NCI-H2196 treated with DMSO at 0.1 percent for 48 hours (cell line): ENCODE measurements at regions not wholly inside any gene's neighbourhood (a gene's known extent, or its start where the extent isn't known, plus 50 kb on each side); places are given as distances from the start of the nearest gene placed in this dataset.
A peak's percentile ranks its signal among the peaks of the same experiment; 100 is the strongest.

Experiments
- DNase-seq: peaks from one replicate; lab custom pipeline; 2025; ENCODE audit not compliant: unreplicated experiment; lab: John Stamatoyannopoulos, UW

DNA sequence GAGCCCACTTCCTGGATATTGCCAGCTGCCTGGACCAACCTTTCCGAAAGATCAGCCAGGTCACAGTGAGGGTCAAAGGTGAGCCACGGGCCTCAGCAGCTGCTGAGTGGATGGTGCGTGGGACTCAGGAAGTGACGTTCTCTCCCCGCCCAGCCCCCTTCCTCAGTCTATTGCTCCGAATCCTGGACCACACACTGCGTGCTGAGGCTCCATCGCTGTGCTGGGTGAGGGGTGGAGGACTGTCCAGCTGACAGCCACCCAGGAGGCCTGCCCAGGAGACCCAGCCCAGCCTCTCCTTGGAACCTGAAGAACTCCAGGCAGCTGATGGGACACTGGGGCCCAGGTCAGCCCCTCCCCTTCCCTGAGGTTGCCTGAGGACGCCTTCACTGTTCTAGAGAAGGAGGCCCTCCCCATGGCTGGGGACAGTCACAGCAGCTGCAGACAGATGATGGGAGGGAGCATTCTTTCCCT lies 94.4 kb upstream of the CD93 start:
- no peak for DNase-seq

DNA sequence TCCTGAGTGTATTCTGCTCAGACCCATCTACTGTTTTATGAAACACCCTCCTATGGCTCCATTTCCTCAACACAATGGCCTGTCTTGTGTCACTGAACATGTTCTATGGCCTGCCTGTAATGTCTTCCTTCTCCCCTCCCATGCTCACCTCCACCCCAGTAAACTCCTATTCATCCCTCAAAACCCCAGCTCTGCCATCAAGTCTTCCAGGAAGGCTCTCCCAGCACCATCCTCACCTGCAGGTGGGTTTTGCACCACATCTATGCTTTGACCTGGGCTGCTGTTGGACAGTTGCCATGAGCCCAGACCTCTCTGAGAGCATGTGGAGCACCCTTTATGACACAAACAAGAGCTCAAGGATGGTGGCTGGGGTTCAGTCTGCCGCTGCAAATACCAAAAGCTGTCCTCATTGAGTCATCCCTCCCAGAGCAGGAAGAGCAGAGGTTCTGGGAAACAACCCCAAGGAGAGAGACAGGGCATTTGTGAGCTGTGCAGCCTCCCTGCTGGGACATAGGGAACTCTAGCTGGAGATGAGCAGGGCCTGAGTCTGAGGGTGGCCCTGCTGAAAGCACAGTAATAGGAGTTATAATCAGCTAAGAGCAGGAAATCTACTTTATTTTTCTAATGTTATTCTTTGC lies 93.8 kb upstream of the CD93 start:
- no peak for DNase-seq

DNA sequence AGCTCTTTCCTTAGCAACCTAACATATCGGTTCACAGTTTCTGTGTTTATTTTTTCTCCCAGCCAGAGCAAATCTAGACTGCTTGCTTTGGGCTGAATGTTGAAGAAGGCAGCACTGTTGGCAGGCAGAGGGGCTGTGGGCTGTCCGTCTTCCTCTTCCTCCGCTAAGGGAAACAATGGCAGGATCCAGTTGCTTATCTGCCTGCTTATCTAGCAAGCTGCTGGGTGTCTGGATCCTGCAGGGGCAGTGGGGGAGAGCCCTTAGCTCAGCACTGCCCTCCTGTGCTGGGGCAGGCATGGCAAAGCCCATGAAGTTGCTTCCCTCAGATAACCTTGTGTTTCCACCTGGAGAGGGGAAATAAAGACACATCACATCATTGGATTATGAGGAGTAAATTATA lies 92.7 kb upstream of the CD93 start:
- DNase-seq = no peak

DNA sequence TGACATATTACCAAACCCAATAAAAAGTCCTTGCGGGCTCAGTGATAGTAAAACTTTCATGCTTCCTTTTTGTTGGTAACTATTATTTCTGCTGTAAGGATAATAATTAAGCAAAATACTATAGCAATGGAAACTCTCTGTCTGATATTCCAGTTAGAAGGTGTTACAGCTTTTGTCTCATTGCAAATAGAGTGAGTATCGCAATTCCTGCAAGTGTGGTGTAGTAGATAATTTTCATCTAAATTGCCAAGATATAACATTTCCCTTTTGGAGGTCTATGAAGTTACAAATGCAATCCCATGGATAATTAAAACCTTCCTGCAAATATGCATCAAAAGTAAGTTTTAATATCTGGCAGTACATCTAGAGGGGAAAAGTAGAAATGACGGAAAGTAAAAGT lies 88.7 kb upstream of the CD93 start:
- no peak for DNase-seq

DNA sequence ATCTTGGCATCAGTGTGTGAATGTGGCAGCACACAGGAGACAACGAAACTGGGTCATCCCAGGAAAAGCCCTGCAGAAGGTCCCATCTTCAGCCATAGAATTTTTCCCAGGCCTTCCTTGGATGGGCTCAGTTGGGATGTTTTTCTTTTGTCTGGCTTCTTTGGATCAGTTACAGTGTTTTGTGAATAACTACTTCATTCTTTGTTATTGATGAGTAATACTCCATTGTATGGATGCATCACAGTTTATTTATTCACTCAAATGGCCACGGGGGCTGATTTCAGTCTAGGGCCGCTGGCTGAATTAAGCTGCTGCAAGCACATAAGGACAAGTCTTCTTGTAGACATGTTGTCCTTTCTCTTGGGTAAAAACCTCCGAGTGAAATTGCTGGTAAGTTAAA lies 81.3 kb upstream of the CD93 start:
- no peak for DNase-seq

DNA sequence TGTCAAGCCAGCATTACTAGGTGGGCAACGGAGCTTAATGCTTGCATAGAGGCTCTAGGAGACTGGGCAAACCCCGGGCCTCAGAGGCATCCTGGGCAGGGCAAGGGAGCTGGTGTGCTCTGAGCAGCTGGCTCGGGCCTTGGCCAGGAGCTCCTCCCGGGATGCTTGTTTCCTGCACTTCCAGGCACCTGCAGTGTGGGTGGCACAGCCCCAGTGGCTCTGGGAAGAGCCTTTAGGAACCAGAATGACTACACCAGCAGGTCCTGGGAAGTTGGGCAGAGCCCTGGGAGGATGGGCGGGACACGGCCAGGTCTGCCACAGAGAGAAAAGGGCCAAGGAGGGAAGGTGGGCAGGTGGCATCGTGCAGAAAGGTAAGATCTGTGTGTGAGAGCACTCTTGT lies 80.4 kb upstream of the CD93 start:
- no peak for DNase-seq

DNA sequence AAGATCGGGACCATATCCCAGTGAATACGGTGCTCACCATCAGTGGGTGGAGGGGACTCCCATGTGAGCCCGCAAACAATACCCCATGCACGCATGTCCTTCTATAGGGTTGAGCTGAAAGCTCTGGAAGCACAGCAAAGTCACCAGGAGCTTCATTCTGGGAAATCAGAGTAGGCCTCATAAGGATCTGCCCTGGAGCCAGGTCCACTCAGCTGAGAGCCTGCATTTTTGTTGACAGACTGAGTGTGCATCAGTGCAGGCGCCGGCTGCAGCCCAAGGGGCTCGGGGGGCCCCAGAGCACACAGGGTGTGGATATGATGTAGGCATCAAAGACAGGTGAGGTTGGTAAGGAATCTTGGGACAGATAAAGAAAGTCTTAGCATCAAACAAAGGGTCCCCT lies 79.8 kb upstream of the CD93 start:
- DNase-seq = no peak

DNA sequence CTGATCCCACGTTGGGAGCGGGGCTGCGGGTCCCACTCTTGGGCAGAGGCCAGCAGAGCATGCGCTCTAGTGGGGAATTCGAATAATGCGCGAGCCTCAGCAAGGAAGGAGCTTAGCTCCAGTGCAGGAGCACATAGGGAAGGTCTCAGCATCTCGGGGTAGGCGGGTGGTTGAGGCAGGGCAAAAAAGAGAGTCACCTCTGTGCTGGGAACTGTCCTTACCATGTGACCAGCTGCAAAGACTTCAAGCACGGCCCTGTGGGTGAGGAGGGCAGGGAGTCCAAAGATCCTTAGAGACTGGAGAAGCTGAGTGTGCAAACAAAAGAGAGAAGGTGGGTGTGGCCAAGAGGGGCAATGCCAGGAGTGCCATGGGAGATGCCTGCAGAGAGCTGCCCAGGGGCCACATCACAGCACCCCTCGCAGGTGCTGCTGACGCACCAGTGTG lies 79.2 kb upstream of the CD93 start:
- DNase-seq = no peak

DNA sequence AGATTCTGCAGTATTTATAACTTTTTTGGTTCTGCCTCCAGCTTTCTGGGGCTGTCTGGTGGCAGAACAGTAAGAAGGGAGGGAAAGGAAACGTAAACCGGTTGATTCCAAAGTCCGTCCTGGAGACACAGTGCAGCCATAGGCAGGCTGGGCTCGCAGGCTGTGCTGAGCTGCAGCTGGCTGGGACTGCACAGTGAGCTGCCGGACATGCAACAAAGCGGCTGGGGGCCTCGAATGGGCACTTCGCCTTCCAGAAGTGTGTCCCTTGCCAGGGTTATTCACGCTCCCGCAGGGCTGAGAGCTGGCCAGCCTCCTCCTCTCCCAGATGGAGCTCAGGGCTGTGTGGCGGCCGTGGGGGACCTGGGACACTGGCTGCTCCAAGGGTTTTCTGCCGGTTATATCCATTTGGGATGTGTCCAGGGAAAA lies 78.1 kb upstream of the CD93 start:
- DNase-seq = no peak

DNA sequence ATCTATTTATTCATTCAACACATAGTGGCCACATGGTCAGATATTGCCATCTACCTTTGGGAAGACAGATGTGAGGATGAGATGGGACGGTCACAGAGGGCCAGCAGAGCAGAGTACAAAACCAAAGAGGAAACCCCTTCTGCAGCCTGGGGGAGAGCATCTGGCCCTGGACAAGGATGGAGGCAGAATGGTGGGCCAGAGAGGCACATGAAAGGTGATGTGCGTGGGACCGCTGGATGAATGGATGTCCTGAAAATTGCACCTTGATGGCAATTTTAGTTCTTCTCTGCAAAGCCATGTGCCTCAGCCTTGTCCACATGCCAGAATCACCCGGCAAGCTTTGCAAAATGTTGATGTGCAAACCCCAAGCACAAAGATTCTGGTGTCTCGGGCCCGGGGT lies 77.4 kb upstream of the CD93 start:
- DNase-seq = no peak

DNA sequence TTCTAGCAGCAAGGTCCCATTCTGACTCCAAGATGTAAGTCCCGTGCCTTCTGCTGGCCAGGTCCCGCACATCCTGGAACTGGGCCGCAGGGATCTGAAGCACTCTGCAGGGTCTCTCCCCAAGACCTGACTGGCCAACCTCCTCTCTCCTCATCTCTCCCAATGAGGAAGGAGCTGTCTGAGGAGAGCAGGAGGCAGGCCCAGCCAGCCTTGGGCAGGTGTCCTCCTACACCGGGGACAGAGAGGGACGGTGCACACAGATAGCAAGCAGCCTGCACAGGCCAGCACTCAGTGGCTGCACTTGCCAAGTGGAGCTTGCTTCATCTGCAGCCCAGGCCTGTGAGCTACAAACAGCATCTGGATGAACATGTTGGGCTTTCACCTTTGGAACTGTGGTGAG lies 76.8 kb upstream of the CD93 start:
- no peak for DNase-seq

DNA sequence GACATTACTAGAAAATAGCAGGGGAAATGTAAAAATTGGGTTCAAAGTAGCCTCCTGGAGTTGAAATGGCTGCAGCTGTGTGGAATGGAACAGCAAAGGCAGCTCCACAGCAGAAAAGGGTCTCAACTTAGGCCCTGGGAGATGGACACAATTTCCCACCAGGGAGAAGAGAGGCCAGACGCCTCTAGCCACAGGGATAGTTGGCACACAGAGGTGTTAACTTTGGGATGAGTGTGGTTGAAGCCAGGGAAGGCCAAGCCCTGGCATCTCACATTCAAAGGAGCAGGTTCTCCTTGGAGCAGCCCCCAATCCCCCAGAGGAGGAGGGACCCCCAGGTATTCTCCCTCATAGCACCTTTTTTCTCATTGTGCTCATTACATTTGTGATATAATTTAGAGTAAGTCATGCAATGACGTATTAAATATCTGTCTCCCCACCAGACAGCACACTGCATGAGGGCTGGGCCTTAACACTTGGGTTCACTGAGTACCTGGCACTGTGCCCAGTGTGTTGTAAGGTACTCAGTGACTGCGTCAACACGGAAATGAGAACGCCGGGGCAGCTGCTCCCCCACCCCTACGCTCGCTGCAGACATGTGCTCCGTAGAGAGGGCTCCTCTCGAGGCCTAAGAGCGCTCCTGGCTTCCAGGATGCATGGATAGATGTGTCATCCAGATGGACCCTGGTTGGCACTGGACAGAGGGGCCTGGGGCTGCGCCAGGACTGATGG lies 76.0 kb upstream of the CD93 start:
- DNase-seq = peak; percentile 82

DNA sequence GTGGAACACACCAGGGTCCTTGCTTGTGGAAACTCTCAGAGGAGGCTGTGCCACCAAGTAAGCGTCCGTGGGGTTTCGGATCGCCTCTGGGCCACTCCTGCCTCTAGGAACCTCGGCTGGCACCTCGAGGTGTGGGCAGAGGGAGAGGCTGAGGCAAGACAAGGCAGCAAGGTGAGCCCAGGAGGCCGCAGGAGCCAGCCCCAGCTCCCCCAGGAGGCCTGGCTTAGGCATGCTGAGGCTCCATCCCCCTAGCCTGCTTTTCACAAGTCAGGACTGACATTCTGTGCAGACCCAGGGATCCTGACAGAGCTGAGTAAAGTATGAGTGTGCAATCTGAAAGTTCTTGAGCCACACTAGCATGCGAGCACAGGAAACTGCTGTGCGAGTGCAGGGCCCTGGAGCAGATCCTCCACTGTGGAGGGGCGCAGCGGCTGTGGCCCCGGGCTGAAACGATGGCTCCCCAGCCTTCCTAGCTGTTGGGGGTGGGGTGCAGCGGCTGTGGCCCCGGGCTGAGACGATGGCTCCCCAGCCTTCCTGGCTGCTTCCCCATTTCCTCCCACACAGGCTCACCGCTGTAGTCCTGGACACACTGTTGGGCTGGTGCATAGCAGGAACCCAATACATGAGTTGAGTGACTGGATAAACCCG lies 75.2 kb upstream of the CD93 start:
- DNase-seq = no peak

DNA sequence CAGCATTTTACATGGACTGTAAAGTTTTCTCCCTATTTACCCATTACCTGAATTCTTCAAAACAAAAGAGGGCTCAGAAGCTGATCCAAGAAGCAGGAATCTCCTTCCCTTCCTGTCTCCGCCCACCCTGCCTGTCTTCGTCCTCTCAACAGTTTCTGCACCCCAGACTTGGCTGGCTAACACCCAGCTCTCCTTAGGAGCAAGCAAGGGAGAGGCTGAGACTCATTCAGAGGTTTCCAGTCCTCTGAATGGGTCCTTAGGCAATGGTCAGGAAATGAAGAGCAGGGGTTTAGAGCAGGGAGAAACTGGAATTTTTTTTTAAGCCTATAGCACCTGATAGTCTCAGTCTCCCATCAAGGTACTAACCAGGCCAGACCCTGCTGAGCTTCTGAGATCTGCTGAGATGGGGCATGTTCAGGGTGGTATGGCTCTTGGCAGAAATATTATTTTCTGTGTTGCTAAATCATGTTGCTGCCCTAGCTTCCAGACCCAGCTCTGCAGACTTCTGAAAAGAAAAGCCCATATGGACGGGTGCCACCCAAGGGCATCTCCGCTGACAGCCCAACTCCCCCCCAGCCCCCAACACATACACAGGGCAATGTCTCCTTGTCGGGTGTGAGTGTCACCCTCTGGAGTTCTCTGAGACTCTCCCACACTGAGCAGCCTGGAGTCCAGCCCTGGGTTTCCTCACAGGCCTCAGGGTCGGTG lies 74.6 kb upstream of the CD93 start:
- DNase-seq = no peak

DNA sequence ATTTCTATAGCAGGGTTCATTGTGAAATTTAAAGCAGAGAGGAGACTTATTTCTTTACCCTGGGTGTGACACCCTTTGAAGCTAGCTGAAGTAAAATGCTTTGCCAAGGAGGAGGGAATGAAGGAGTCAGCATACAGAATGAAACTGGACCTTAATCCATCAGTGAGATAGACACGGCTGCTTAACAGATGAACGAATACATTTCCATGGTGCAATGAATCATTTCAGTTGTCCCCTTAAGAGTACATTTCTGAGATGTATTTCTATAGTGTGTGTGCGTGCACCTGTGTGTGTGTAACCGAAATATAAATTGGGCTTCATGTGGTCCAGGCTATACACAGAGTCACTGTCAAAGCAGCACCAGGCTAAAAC lies 73.8 kb upstream of the CD93 start:
- DNase-seq = no peak

DNA sequence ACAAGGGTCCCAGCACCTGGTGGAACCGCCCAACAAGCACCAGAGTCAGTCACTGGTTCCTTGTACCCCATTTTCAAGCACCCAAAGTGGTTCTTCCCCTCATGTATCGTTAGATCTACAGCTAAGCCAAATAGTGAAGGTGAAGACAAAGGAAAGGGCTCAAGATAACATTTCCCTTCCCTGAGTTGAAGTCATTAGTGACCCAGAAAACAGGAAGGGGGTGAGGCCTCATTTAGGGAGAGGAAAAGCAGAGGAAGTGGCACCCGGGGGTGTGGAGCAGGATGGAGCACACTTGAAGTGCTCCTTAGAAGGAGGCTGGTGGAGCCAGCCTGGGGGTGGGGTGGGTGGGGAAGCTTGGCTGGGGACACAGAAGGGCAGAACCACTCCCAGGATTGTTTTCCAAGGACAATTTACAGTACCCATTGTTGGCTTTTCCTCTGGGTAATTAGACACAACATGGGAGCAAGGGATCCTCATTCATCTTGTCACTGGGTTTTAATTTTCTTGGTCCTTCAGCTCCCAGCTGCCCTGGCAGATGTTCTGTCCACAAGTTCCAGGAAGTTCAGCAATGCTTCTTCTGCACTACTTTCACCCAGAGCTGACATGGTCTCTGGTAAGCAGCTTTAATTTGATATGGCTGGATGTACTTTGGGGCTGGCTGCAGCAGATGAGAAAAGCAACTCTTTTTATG lies 73.3 kb upstream of the CD93 start:
- DNase-seq = no peak

DNA sequence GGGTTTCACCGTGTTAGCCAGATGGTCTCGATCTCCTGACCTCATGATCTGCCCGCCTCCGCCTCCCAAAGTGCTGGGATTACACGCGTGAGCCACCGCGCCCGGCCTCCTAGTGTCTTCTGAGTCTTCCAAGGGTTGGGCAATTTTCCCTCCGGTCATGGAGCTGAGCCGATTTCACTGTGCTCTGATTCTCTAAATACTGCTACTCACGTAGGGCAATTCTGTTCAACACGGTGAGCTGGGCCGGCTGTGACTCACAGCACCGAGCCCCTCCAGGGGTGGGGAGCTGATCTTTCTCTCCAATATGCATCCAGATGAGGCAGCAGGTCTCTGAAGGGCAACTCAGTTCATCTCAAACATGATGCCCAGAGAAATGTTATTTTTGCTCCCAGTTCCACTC lies 71.6 kb upstream of the CD93 start:
- no peak for DNase-seq

DNA sequence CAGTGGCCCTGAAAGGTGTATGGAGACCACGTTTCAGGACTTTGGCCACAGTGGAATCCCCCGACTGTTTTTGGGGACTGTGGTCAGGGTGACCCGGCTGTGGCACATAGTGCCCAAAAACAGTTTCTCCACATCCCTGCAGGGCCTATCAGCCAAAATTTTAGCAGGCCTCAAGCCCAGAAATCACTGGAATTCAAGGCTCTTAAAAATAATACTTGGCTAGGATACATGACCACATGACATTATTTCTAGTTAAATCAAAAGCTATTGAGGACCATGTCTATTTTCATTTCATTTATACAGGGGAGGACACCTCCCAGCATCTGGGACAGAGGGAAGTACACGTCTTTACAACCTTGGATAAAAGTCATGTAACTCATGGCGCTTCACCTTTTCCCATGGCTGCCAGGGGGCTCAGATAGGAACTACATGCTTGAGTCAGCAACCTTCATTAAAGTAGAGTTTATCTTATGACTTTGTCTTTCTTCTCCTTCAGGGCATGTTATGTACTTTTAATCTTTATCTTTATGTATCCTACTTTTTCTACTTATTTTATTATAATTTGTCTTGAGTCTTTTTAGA lies 70.8 kb upstream of the CD93 start:
- DNase-seq = no peak

DNA sequence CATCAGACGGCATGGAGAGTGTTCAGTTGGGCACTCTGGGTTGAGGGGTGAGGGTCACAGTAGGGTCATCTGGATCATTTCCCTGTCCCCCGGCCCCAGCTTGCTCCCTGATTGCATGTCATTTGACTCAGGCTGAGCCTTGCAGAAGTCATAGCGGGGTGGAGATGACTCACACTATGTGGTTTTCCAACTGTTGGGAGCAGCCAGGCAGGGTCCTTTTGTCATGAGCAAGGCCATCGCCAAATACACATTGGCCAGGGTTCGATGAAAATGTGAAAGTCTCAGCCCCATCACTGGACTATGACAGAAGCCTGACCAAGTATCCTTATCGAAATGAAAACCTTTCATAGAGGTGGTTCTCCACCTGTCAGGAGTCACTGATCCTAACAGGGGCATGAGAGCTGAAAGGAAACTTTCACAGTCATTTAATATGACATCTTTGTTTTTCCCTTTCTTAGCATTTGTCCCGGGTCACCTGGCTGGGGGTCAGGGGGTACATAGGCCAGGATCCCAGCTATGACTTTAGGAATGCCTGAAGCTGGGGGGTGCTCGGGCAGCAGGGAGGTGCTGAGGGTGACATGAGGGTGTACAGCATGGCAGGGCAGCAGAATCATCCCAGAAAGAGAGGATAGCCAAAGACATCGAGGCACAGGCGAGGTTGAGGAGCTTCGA lies 70.2 kb upstream of the CD93 start:
- no peak for DNase-seq

DNA sequence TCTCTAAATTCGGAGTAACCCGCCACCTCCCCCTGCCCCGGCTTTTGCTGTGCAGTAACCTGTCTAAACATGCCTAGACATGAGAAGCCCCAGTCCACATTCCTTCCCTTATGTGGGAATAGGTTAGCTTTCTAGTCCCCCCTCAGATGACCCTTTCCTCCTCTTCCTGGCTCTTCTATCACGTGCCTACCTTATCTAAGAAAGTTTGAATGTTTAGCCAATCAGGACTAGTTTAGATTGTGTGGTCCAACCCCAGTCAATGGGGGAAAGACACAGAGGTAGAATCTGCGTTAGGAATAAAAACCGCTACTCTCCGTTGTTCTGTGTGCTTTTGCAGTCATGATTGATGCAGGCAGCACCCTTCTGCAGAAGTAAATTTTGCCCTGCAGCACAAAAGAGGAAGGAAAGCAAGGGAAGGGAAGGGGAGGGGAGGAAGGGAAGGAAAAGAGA lies 69.0 kb upstream of the CD93 start:
- no peak for DNase-seq
